Loucy (cell line): ENCODE measurements at regions not wholly inside any gene's neighbourhood (a gene's known extent, or its start where the extent isn't known, plus 50 kb on each side); places are given as distances from the start of the nearest gene placed in this dataset.

Experiments used
- H2AFZ ChIP-seq: fragments of 200-600 bp; sonication (generic); 2 replicates; pipeline ENCODE4 v1.6.0; 2016; ENCODE audit warnings: antibody characterized with exemption, mild to moderate bottlenecking, low read length, moderate library complexity
- H3F3A ChIP-seq: fragments of 200-600 bp; 2 replicates; pipeline ENCODE4 v1.6.0; 2016; ENCODE audit warnings: antibody characterized with exemption, low read depth, mild to moderate bottlenecking
- H3K27me3 ChIP-seq: fragments of 200-600 bp; sonication (generic); 2 replicates; pipeline ENCODE4 v1.6.1; 2014; ENCODE audit warnings: low read length, mild to moderate bottlenecking; ENCODE audit not compliant: insufficient read depth, poor library complexity, severe bottlenecking
- H3K36me3 ChIP-seq: fragments of 200-600 bp; sonication (generic); 2 replicates; pipeline ENCODE4 v1.6.1; 2016; ENCODE audit warnings: low read length; ENCODE audit not compliant: insufficient read depth
- H3K4me1 ChIP-seq: fragments of 200-600 bp; sonication (generic); 2 replicates; pipeline ENCODE4 v1.5.1; 2014; ENCODE audit warnings: low read length, mild to moderate bottlenecking; ENCODE audit not compliant: insufficient read depth, poor library complexity, severe bottlenecking
- H3K4me2 ChIP-seq: fragments of 200-600 bp; sonication (generic); 2 replicates; pipeline ENCODE4 v1.6.0; 2014; ENCODE audit warnings: antibody characterized with exemption, low read length, low read depth, mild to moderate bottlenecking; ENCODE audit not compliant: poor library complexity, severe bottlenecking
- H3K4me3 ChIP-seq: fragments of 200-600 bp; sonication (generic); 2 replicates; pipeline ENCODE4 v1.5.1; 2014; ENCODE audit warnings: low read length, mild to moderate bottlenecking, mixed read lengths; ENCODE audit not compliant: poor library complexity, severe bottlenecking
- H3K79me2 ChIP-seq: fragments of 200-600 bp; sonication (generic); 2 replicates; pipeline ENCODE4 v1.6.1; 2014; ENCODE audit warnings: low read length; ENCODE audit not compliant: insufficient read depth
- H3K9ac ChIP-seq: fragments of 200-600 bp; sonication (generic); 2 replicates; pipeline ENCODE4 v1.6.0; 2014; ENCODE audit warnings: mild to moderate bottlenecking, low read depth, low read length, moderate library complexity; ENCODE audit not compliant: poor library complexity, severe bottlenecking
- H3K9me2 ChIP-seq: fragments of 200-600 bp; sonication (generic); replicated peaks from 2 replicates; pipeline ENCODE4 v1.6.1; 2016; ENCODE audit warnings: low read depth, low read length, mixed read lengths
- H3K9me3 ChIP-seq: fragments of 200-600 bp; sonication (generic); 2 replicates; pipeline ENCODE4 v1.6.1; 2014; ENCODE audit warnings: mild to moderate bottlenecking, antibody characterized with exemption, low read length, low read depth; ENCODE audit not compliant: insufficient read depth
- H4K20me1 ChIP-seq: fragments of 200-600 bp; sonication (generic); 2 replicates; pipeline ENCODE4 v1.6.0; 2014; ENCODE audit warnings: antibody characterized with exemption, low read length, mild to moderate bottlenecking; ENCODE audit not compliant: insufficient read depth, poor library complexity, severe bottlenecking
- EZH2phosphoT487 ChIP-seq: fragments of 200-600 bp; IDR thresholded peaks from 2 replicates; pipeline ENCODE4 v1.6.1; 2018; ENCODE audit warnings: antibody characterized with exemption, mild to moderate bottlenecking, moderate library complexity, borderline replicate concordance
- TF ChIP-seq, protein P1 (sequence below): fragments of 200-600 bp; sonication (generic); conservative IDR thresholded peaks from 2 replicates; pipeline ENCODE4 v1.5.1; 2014; ENCODE audit warnings: mild to moderate bottlenecking, antibody characterized with exemption, low read length

DNA sequence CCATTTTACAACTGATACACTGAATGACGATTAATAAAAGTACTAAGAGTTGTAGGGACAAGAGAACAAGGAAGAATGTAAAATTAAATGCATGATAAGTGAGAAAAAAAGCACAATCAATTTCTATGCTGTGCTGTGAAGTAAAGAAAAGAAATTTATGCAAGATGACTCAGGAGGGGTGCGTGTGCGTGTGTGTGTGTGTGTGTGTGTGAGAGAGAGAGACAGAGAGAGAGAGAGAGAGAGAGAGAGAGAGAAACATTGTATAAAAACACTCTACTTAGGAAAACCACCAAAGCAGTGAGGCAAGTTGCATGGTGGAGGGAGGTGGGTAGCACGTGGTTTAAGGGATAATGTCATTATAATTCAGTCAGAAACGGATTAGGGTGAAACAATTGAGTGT, 580.8 kb upstream of the ALCAM start:
- no peaks in the 10 kb centered on the region for H4K20me1 ChIP-seq

DNA sequence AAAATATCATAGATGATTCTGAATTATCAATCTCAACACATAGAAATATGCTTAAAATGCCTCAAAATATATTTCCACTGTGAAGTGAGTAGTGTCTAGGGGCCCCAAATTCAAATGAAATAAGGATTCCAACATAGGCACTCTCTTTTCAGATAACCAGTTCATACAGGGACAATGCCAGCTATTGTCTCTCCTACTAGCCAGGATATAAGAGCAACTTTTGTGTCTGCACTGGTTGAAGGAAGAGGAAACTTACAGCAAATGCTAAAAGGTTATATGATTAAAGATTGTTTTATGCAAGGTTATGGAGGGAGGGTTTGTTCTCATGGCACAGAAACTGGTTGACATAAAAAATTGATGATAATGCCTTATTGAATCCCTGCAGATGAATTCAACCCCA, 579.4 kb upstream of the ALCAM start:
- no peaks in the 10 kb centered on the region for H3K79me2 ChIP-seq
- no peak overlapping the region for H3K4me3 ChIP-seq
- H2AFZ ChIP-seq, result no peak overlapping the region
- no peak for TF ChIP-seq EZH2phosphoT487
- TF ChIP-seq, protein P1, sequence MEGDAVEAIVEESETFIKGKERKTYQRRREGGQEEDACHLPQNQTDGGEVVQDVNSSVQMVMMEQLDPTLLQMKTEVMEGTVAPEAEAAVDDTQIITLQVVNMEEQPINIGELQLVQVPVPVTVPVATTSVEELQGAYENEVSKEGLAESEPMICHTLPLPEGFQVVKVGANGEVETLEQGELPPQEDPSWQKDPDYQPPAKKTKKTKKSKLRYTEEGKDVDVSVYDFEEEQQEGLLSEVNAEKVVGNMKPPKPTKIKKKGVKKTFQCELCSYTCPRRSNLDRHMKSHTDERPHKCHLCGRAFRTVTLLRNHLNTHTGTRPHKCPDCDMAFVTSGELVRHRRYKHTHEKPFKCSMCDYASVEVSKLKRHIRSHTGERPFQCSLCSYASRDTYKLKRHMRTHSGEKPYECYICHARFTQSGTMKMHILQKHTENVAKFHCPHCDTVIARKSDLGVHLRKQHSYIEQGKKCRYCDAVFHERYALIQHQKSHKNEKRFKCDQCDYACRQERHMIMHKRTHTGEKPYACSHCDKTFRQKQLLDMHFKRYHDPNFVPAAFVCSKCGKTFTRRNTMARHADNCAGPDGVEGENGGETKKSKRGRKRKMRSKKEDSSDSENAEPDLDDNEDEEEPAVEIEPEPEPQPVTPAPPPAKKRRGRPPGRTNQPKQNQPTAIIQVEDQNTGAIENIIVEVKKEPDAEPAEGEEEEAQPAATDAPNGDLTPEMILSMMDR, result no peak
- no peaks in the 10 kb centered on the region for H3K4me1 ChIP-seq
- H3K9me3 ChIP-seq, result no peaks in the 10 kb centered on the region
- no peaks in the 10 kb centered on the region; the same call in 1 of the 2 replicates for H3K9me2 ChIP-seq
- no peaks in the 10 kb centered on the region for H3F3A ChIP-seq
- H3K4me2 ChIP-seq, result no peak overlapping the region
- H3K36me3 ChIP-seq, result no peaks in the 10 kb centered on the region
- no peak overlapping the region for H3K9ac ChIP-seq
- H4K20me1 ChIP-seq, result no peaks in the 10 kb centered on the region
- H3K27me3 ChIP-seq, result no peaks in the 10 kb centered on the region

More for the DNA sequence above, 580.8 kb upstream of the ALCAM start:
- TF ChIP-seq EZH2phosphoT487, result no peak
- TF ChIP-seq, protein P1, result no peak
- no peak overlapping the region for H3K9ac ChIP-seq
- no peaks in the 10 kb centered on the region for H3F3A ChIP-seq
- no peak overlapping the region for H3K4me3 ChIP-seq
- H3K9me2 ChIP-seq, result no peaks in the 10 kb centered on the region; the same call in 1 of the 2 replicates
- H3K9me3 ChIP-seq, result no peaks in the 10 kb centered on the region
- no peak overlapping the region for H3K4me2 ChIP-seq
- H3K79me2 ChIP-seq, result no peaks in the 10 kb centered on the region
- H3K4me1 ChIP-seq, result no peaks in the 10 kb centered on the region
- H3K36me3 ChIP-seq, result no peaks in the 10 kb centered on the region
- H3K27me3 ChIP-seq, result no peaks in the 10 kb centered on the region
- H2AFZ ChIP-seq, result no peak overlapping the region

DNA sequence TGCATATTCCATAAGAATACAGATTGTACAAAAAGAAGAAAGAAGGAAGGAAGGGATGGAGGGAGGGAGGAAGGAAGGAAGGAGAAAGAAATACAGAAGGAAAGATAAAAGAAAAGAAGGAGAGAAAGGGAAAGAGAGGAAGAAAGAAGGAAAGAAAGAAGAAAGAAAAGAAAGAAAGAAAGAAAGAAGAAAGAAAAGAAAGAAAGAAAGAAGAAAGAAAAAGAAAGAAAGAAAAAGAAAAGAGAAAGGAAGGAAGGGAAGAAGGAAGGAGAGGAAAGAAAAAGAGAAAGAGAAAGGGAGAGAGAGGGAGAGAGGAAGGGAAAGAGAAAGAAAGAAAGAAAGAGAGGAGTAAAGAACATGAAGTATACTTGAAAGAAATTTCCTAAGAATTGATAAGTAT, 577.9 kb upstream of the ALCAM start:
- no peak for TF ChIP-seq EZH2phosphoT487
- TF ChIP-seq, protein P1, result no peak

More for the DNA sequence above, 577.9 kb upstream of the ALCAM start:
- no peaks in the 10 kb centered on the region; the same call in 1 of the 2 replicates for H3K9me2 ChIP-seq
- H3K9ac ChIP-seq, result no peak overlapping the region
- H4K20me1 ChIP-seq, result no peaks in the 10 kb centered on the region
- no peaks in the 10 kb centered on the region for H3K27me3 ChIP-seq
- no peaks in the 10 kb centered on the region for H3K36me3 ChIP-seq
- no peaks in the 10 kb centered on the region for H3K9me3 ChIP-seq
- no peaks in the 10 kb centered on the region for H3K4me1 ChIP-seq
- H3K4me3 ChIP-seq, result no peak overlapping the region
- H3K4me2 ChIP-seq, result no peak overlapping the region
- H3F3A ChIP-seq, result no peaks in the 10 kb centered on the region
- no peaks in the 10 kb centered on the region for H3K79me2 ChIP-seq
- no peak overlapping the region for H2AFZ ChIP-seq
